NCI-H748 (cell line): ENCODE measurements at regions not wholly inside any gene's neighbourhood (a gene's known extent, or its start where the extent isn't known, plus 50 kb on each side); places are given as distances from the start of the nearest gene placed in this dataset.

ENCODE experiments used
- DNase-seq: peaks from one replicate; lab custom pipeline; 2025; ENCODE audit not compliant: unreplicated experiment; lab: John Stamatoyannopoulos, UW

DNA sequence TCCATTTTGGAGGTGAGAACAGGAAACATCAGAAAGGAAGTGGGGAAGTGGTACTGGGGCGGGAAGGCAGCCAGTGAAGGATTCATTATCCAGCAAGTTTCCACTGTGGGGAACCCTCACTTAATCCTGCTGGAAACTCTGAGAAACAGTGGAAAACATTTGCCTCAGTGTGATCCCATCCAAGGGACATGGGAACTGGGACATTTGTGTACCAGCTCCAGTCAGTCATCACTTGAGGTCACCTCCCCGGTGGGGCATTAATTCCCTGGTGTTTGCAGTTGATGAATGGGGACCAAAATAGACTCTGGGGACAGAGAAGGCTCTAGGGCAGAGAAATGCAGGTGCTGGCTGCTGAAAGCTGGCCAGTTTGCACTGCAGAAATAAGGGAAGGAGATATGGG is 599.9 kb downstream of the BUD13 start:
- DNase-seq, result no peak

GRCh38 chr11:116172156-116172555 is 600.6 kb downstream of the BUD13 start:
- no peak for DNase-seq

DNA sequence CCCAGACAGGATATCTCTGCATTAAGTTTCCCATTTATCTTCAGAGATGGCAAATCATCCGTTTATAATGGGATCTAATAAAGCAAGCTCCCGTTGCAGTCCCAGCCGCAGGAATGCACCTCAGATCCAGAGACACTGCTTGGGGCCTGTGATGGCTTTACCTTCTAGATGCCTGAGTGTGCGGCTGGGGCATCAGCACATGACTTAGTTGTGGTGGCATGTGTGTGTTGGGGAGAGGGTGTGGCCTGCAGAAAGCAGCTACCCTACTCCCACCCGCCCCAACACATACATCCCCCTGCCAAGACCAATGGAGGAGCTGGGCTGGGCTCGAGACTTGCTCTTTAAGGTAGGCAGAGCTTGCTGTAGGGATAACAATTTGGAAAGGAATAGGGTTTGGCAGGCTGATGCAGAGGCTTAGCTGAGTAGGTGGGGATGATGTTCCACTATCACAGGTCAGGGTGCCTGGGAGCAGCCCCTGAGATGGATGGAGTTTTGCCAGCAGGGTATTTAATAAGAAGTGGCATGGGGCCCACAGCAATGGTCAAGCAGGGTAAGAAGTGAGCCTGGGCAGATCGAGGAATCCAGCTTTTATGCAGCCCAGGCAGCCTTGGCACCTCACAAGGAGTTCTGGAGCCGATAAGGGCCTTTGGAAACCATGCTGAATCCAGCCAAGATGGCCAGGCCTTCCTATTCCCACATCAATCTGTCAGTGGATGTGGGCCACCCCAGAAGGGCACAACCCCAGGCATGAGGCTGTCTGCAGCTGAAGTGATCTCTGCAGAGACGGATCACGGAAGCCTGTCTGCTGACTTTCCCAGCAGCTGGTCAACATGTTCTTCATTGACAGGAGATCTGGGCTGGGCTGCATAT is 601.3 kb downstream of the BUD13 start:
- DNase-seq, result no peak

DNA sequence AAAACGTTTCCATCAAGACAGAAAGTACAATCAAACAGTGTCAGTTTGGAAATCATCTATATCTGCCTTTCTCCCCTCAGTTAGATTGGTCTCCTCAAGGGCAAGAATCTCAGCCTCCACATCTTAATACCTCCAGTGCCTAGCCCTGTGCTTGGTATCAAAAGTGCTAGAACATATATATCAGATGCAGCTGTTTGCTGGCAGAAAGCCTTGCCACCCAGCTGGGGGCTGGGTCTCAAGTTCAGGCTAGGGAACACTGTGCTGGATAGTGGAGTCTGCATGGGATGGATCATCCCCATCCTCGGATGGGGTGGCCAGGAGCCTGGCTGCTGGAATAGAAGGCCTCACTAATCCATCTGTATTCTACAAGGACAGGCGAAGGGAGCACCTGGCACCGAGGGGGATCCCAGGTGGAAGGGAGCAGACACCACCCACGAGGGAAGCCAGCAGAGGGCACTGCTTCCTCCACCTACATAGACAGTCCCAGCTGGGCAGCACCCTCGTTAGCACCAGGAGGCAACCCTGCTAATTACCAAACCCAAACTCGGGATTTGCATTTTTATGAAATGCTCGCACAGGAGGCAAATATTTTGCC is 602.2 kb downstream of the BUD13 start:
- peak; percentile 2 for DNase-seq

GRCh38 chr11:116169776-116170175 is 603.0 kb downstream of the BUD13 start:
- no peak for DNase-seq

DNA sequence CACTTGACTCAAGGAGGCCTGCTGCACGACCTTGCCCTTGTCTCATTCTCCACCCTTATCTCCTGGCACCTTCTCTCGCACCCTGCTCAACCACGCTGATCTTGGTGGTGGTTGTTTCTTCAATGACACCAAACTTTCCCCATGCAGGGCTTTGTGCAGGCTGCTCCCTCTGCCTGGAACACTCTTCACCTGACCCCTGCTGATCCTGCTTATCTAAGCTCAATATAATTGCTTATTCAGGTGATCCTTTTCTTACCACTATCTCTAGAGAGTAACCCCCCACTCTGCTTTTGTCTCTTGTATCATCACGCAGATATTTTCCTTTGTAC is 604.4 kb downstream of the BUD13 start:
- no peak for DNase-seq

DNA sequence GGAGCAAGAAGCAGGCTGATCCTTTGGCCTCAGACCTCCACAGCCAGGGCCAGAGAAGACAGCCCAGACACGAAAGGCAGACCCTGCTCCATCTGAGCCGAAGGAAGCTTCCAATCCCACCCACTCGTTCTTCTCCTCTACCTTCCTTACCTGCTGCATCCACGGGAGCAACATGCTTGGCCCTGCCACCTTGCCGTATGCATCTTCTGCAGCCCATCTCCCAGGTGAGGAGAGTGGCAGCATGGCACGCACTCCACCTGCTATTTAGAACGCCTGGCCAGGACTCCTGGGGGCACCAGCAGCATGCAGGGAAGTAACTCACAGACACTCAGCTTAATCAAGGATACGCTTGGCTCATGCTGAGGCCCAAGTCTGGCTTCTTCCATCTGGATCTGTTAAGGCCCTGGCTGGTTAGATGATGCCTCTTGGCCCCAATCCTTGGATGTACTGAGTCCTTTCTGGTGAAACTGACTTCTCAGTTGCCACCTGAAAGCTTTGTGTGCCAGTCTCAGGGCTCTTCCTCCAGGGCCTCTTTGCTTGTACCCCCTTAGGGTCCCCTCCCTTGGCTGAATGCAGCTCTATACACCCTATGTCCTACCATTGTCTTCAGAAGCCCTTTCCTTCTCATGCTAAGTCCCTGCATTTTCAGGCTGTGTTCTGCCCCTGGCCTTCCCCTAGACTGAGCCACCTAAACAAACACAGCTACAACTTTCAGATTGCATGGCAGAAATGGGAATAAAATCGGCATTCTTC is 604.9 kb downstream of the BUD13 start:
- no peak for DNase-seq

GRCh38 chr11:116166573-116167465 is 606.0 kb downstream of the BUD13 start:
- peak; percentile 57 for DNase-seq

- DNase-seq, result no peak
Measured at GRCh38 chr11:116164843-116165242, 607.9 kb downstream of the BUD13 start.

DNA sequence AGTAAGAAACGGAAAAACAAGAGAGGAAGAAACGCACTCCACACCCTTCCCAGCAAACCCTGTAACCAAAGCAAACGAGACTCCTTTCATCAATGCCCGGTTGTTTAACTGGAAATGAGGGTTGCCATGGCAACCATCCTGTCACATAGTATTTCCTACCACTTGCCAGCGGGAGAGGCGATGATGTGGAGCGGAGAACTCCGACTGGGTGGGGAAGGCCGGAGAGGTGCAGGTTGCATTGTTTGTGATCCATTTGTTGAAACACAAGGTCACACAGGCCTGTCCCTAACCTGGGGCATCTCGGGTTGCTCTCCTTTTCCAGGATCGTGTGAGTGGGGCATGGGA is 609.9 kb downstream of the BUD13 start:
- peak; percentile 98 for DNase-seq

- DNase-seq, result peak; percentile 86
Measured at GRCh38 chr11:116162086-116162885, 610.5 kb downstream of the BUD13 start.

DNA sequence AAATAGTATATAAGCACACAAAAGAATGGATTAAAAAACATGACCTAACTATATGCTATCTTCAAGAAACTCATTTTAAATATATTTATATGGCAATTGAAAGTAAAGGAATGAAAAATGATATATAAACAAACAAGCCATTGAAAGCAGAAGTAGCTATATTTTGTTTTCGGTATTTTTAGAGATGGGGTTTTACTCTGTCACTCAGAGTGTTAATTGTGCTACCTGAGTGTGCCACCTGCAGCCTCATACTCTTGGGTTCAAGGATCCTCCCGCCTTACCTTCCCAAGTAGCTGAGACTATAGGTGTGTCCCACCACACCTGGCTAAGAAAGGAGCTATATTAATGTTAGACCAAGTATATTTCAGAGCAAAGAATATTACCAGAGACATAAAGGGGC is 624.1 kb downstream of the BUD13 start:
- no peak for DNase-seq

DNA sequence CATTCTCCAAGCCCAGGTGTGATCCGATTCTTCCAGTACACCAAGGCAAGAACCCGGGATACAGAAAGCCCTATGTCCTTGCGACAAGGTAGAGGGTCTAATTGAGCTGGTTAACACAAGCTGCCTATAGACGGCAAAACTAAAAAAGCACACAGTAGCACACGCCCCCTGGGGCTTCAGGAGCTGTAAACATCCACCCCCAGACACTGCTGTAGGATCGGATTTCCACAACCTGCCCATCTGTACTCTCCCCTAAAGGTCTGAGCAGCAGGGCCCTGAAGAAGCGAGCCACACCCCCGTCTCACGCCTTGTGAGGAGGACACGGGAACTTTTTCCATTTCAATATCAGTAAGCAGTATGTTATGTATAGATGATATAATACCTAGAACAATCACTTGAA is 624.7 kb downstream of the BUD13 start:
- DNase-seq, result peak; percentile 86

DNA sequence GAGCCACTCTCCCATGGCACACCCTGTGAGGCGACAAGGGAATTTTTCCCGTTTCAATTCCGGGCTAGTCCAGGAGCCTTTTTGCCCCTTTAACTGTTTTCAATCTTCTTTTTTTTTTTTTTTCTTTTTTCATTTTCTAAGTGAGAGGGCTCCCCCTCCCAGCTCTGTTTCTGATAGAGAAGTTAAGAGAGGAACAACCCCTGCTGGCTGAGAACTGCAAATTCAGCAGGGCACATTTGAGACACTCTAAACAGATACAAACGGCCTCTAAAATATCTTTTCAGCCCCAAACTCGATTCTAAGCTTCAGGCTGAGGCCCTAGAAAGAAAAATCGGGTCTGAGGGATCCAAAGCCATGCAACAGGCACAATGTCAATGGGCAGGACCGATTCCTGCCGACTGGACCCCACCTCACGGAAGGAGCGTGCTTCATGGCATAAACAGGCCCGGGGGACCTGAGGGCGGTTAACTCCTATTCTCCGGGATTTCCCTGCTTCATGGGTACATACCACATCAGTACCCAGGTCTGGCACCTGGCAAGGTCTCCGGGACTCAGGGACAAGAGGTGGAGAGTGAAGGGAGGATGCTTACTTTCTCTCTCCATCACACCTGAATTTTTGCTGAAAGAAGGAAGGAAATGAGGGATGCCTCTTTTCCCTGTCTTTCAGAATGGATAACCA is 627.5 kb downstream of the BUD13 start:
- DNase-seq, result peak; percentile 2

- peak; percentile 3 for DNase-seq
Measured at GRCh38 chr11:116144387-116144958, 628.3 kb downstream of the BUD13 start.

- no peak for DNase-seq
Measured at GRCh38 chr11:116138280-116138679, 634.1 kb upstream of the CADM1 start.

DNA sequence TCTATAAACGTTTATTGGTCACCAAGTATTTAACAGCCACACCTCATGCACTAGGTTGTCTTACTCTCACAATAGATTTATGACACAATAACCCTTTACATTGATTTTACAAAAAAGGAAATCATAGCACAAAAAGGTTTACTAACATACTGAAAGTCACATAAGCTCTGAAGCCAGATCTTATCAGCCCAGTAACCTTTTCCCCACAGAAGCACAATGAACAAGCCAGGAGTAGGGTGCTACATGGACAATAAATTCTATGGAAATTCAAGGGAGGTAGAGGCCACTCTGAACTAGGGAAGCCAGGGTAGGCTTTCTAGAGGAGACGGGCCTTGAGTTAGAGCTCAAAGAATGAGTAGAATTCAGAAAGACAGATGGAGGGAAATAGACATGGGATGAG is 633.5 kb upstream of the CADM1 start:
- DNase-seq, result no peak

GRCh38 chr11:116136987-116137674 is 632.9 kb upstream of the CADM1 start:
- DNase-seq, result no peak

DNA sequence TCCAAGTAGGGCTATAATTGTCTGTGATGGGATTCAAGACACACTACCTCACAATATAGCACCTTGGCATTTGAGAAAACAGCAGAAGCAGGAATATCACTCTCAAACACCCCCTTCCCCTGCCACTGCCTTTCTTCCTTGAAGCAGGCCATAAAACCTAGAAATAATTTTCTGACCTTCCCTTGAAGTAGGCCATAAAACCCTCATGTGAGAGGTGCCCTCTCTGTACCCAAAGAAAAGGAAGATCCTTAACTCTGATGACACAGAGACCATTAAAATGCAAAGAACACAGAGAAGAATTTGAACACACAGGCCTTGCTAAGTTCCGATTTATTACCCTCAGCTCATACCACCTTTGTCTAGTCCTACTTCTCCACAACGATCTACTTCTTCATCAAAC is 631.7 kb upstream of the CADM1 start:
- DNase-seq, result no peak
